Astrocyte (in vitro differentiated cells and primary cell): ENCODE measurements at regions not wholly inside any gene's neighbourhood (a gene's known extent, or its start where the extent isn't known, plus 50 kb on each side); places are given as distances from the start of the nearest gene placed in this dataset.

Experiments
- CTCF ChIP-seq: IDR thresholded peaks from 2 replicates; pipeline ENCODE4 v1.5.1; 2011; ENCODE audit warnings: low read depth, mild to moderate bottlenecking, inconsistent platforms, low read length, moderate library complexity; ENCODE audit not compliant: insufficient read depth
- EZH2 ChIP-seq: IDR thresholded peaks from 2 replicates; pipeline ENCODE4 v1.6.1; 2012; ENCODE audit warnings: mild to moderate bottlenecking, low read length, inconsistent platforms; ENCODE audit not compliant: insufficient read depth

- TF ChIP-seq CTCF (no peak), EZH2 (no peak)
These were observed 142.2 kb upstream of the ZNF366 start for GRCh38 chr5:72649449-72649848.
